HG03108 (cell line): ENCODE measurements at regions not wholly inside any gene's neighbourhood (a gene's known extent, or its start where the extent isn't known, plus 50 kb on each side); places are given as distances from the start of the nearest gene placed in this dataset.

Experiments used
- ATAC-seq: cut with Tn5 transposase; IDR thresholded peaks from one replicate; pipeline ENCODE4 v1.9.1; 2021; ENCODE audit warnings: moderate library complexity; ENCODE audit not compliant: unreplicated experiment

- ATAC-seq = no peak
Observed at GRCh38 chr2:226622484-226622883, 177.1 kb downstream of the IRS1 start.

DNA sequence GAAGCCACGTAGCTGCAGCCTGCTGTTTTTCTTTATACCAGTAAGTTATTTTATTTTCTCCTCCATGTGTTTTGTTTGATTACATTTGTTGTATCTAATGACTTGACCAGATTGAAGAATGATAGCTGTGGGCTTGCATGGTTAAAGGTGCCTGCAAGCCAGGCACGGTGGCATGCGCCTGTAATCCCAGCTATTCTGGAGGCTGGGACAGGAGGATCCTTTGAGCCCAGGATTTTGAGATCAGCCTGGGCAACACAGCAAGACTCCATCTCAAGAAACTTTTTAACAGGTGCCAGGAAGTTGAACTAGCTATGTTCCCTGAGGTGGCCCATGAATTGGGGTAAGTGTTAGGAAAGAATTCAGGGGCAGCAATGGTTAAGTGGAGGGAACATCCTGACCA, 179.4 kb downstream of the IRS1 start:
- ATAC-seq = no peak

GRCh38 chr2:226619707-226620106, 179.9 kb downstream of the IRS1 start:
- ATAC-seq = no peak

- no peak for ATAC-seq
Observed at GRCh38 chr2:226618875-226619605, 180.6 kb downstream of the IRS1 start.

GRCh38 chr2:226618544-226618874, 181.1 kb downstream of the IRS1 start:
- ATAC-seq = no peak

GRCh38 chr2:226615891-226616290, 183.7 kb downstream of the IRS1 start:
- no peak for ATAC-seq

DNA sequence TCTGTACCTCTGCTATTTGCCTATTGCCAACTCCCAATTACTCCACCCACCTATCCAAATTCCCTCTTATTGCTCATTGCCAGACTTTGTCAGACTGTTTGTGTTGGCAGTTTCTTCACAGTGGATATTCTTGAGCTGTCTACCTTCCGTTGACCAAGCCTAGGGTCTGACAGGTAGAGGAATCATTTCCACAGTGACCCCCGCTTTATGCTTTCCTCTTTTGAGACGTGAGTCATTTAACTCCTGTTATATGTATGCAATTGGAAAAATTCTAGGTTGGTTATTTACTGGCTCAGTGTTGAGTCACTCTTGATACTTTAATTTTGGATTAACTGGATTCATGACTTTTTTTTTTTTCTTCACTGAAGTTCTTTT, 187.7 kb downstream of the IRS1 start:
- ATAC-seq = no peak

- ATAC-seq = no peak
Observed at GRCh38 chr2:226611196-226611943, 188.2 kb downstream of the IRS1 start.

- no peak for ATAC-seq
Observed at GRCh38 chr2:226609366-226609765, 190.3 kb downstream of the IRS1 start.

- ATAC-seq = no peak
Observed at GRCh38 chr2:226608451-226608850, 191.2 kb downstream of the IRS1 start.

DNA sequence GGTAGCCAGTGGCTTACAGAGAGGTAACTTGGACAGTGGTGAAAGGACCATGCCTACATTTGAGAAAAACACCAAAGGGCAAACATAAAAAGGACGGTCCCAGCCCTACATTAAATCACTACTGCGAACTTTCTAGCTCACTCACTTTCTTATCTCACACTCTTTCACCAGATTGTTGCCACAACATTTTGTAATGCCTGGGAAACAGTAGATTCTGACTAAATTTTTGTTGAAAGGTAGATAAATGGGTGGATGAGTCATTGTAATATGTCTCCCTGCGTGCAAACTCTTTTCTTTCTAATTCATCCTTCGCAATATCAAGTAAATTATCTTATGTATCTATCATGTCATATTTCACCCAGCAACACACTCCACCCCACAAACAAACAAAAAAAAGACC, 192.2 kb downstream of the IRS1 start:
- no peak for ATAC-seq

DNA sequence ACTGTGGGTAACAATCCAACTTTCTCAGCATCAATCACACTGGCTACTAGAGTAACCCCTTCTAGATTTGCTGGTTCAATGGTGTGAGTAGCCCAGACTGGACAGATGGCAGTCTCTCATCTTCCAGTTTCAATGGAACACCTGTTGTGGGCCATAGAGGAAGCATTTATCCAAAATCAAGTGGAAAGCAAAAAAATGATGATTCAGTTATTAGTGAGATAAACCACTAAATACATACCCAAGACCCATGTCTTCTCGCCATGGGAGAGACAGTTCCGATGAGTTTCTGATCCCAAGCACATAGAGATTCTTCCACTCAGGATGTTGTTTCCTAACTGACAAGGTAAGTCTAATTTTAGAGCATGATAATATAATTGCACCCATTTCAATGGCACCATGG, 194.0 kb downstream of the IRS1 start:
- no peak for ATAC-seq

- ATAC-seq = no peak
Observed at GRCh38 chr2:226603606-226604005, 196.0 kb downstream of the IRS1 start.

GRCh38 chr2:226601881-226602662, 197.5 kb downstream of the IRS1 start:
- ATAC-seq = no peak

GRCh38 chr2:226600802-226601201, 198.8 kb downstream of the IRS1 start:
- ATAC-seq = no peak

- ATAC-seq = no peak
Observed at GRCh38 chr2:226600184-226600583, 199.4 kb downstream of the IRS1 start.

DNA sequence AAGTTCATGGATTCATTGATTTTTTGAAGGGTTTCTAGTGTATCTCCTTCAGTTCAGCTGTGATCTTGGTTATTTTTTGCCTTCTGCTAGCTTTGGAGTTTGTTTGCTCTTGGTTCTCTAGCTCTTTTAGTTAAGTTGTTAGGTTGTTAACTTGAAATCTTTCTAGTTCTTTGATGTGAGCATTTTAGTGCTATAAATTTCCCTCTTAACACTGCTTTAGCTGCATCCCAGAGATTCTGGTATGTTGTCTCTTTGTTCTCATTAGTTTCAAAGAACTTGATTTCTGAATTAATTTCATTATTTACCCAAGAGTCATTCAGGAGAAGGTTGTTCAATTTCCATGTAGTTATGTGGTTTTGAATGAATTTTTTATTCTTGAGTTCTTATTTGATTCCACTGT, 210.6 kb downstream of the IRS1 start:
- no peak for ATAC-seq

DNA sequence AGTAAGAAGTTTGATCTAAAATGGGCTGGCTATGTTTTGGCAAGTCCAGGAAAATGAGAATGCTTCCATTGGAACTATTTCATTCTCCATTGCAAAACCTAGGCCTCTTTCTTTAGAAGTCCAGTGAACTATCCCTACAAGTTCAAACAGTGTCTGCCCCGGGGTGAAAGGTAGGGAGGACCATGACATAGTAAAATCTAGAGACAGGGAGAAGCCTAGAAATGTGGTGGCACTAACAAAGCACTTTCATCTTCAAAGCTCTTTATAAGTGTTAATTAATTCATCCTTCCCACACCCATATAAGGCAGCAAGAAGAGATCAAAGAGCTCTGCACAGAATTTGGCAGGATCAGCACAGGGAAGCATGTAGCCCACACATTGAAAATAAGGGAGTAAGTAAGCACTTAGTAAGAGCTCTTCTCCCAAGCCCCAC, 214.5 kb downstream of the IRS1 start:
- no peak for ATAC-seq

GRCh38 chr2:226584518-226585055, 215.0 kb downstream of the IRS1 start:
- ATAC-seq = no peak

DNA sequence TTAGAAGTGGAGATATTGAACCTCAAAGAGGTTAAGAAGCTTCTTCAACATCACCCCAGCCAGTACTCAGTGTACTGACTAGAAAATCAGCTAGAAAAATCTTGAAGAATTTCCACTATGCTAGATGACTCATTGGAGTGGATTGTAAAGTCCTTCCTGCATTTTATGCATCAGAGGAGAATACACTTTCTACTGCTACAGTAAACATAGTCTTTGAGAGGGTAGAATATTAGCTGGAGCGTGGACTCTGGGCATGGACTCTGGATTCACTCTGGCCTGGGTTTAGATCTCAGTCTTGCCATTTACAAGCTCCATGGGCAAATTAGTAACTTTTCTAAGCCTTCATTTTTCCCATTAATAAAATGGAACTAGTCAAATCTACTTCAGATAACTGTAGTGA, 215.9 kb downstream of the IRS1 start:
- ATAC-seq = no peak

- ATAC-seq = no peak
Observed at GRCh38 chr2:226581661-226582060, 218.0 kb downstream of the IRS1 start.

- ATAC-seq = no peak
Observed at GRCh38 chr2:226581004-226581403, 218.6 kb downstream of the IRS1 start.
